ENCODE measurements at regions not wholly inside any gene's neighbourhood (a gene's known extent, or its start where the extent isn't known, plus 50 kb on each side); places are given as distances from the start of the nearest gene placed in this dataset.

- TF ChIP-seq POLR2A (IDR thresholded peaks at IDR 0.05) (no peak), CTCF (IDR thresholded peaks at IDR 0.05) (no peak)
- no peaks in the 10 kb centered on the region for H3K27me3 ChIP-seq
- no peaks in the 10 kb centered on the region for H3K9me3 ChIP-seq
- no peaks in the 10 kb centered on the region for H3K4me1 ChIP-seq
- no peak overlapping the region for H3K27ac ChIP-seq
- H3K36me3 ChIP-seq = no peaks in the 10 kb centered on the region
- intact Hi-C loops (cut with DNase I) = no loop called here
- DNase-seq (no peak), ATAC-seq (no peak)
- H3K4me3 ChIP-seq = no peak overlapping the region
Observed at GRCh38 chr18:40917056-40917455, 1038.0 kb upstream of the PIK3C3 start.

GRCh38 chr18:40915724-40916123, 1039.3 kb upstream of the PIK3C3 start:
- Histone ChIP-seq H3K4me1 (no peaks in the 10 kb centered on the region), H3K36me3 (no peaks in the 10 kb centered on the region), H3K27me3 (no peaks in the 10 kb centered on the region), H3K9me3 (no peaks in the 10 kb centered on the region), H3K27ac (no peak overlapping the region), H3K4me3 (no peak overlapping the region)
- no peak for DNase-seq
- ATAC-seq = no peak
- TF ChIP-seq CTCF (IDR thresholded peaks at IDR 0.05) (no peak), POLR2A (IDR thresholded peaks at IDR 0.05) (no peak)
- WGBS (ENCODE audit: insufficient coverage, low coverage, low lambda C conversion rate, missing lambda C conversion rate) = 52% methylated on average over 4 of the region's 4 CpGs
- intact Hi-C loops (cut with DNase I) = no loop called here

GRCh38 chr18:40911582-40912254, 1043.3 kb upstream of the PIK3C3 start:
- Histone ChIP-seq H3K4me3 (no peak overlapping the region), H3K4me1 (no peaks in the 10 kb centered on the region), H3K27ac (no peak overlapping the region), H3K36me3 (no peaks in the 10 kb centered on the region), H3K27me3 (no peaks in the 10 kb centered on the region), H3K9me3 (no peaks in the 10 kb centered on the region)
- TF ChIP-seq POLR2A (IDR thresholded peaks at IDR 0.05) = no peak
- no peak for TF ChIP-seq CTCF (IDR thresholded peaks at IDR 0.05)
- DNase-seq (no peak), ATAC-seq (no peak)
- 45% methylated on average over 4 of the region's 4 CpGs for WGBS (ENCODE audit: insufficient coverage, low coverage, low lambda C conversion rate, missing lambda C conversion rate)
- intact Hi-C loops (cut with DNase I) = no loop called here

- no peaks in the 10 kb centered on the region for H3K36me3 ChIP-seq
- no peaks in the 10 kb centered on the region for H3K4me1 ChIP-seq
- intact Hi-C loops (cut with DNase I) = no loop called here
- no peaks in the 10 kb centered on the region for H3K9me3 ChIP-seq
- WGBS (ENCODE audit: insufficient coverage, low coverage, low lambda C conversion rate, missing lambda C conversion rate) = 60% methylated on average over 3 of the region's 3 CpGs
- TF ChIP-seq CTCF (IDR thresholded peaks at IDR 0.05) = no peak
- TF ChIP-seq POLR2A (IDR thresholded peaks at IDR 0.05) = no peak
- ATAC-seq (no peak), DNase-seq (no peak)
- H3K4me3 ChIP-seq = no peak overlapping the region
- H3K27ac ChIP-seq = no peak overlapping the region
- H3K27me3 ChIP-seq = no peaks in the 10 kb centered on the region
Observed at GRCh38 chr18:40911041-40911440, 1044.0 kb upstream of the PIK3C3 start.

- Histone ChIP-seq H3K27ac (no peak overlapping the region), H3K4me1 (no peaks in the 10 kb centered on the region), H3K9me3 (no peaks in the 10 kb centered on the region), H3K27me3 (no peaks in the 10 kb centered on the region), H3K4me3 (no peak overlapping the region), H3K36me3 (no peaks in the 10 kb centered on the region)
- intact Hi-C loops (cut with DNase I) = no loop called here
- DNase-seq (no peak), ATAC-seq (no peak)
- TF ChIP-seq POLR2A (IDR thresholded peaks at IDR 0.05) (no peak), CTCF (IDR thresholded peaks at IDR 0.05) (no peak)
- WGBS (ENCODE audit: insufficient coverage, low coverage, low lambda C conversion rate, missing lambda C conversion rate) = 28% methylated on average over 2 of the region's 2 CpGs
Observed at GRCh38 chr18:40907842-40908241, 1047.2 kb upstream of the PIK3C3 start.
